Neural progenitor cell (in vitro differentiated cells): ENCODE measurements at regions not wholly inside any gene's neighbourhood (a gene's known extent, or its start where the extent isn't known, plus 50 kb on each side); places are given as distances from the start of the nearest gene placed in this dataset.

Experiments used
- EZH2 ChIP-seq: fragments of 200-600 bp; sonication (generic); IDR thresholded peaks from 2 replicates; pipeline ENCODE4 v1.6.1; 2017; ENCODE audit warnings: antibody characterized with exemption, mild to moderate bottlenecking, moderate library complexity
- TF ChIP-seq, protein P1 (sequence below): fragments of 200-600 bp; sonication (generic); IDR thresholded peaks from 2 replicates; pipeline ENCODE4 v1.5.1; 2017; ENCODE audit warnings: antibody characterized with exemption, mild to moderate bottlenecking

DNA sequence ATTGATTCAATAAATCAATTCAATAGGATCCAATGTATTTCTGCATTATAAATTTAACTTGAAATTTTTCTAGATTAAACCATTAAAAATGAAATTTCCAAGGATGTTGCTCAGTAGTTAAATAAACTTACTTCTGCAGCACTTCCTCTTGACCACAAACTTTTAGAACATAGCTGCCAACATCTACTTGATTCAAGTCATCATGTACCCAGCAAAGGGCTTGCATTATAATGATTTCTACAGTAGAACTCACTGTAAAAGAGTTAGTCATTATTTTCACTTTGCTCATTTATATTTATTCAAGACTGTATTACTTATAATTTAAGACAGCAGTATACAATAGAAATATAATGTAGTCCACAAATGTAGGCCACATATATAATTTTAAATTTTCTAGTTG lies 59.2 kb downstream of the PIK3C2A start:
- TF ChIP-seq EZH2 = no peak
- TF ChIP-seq, protein P1, sequence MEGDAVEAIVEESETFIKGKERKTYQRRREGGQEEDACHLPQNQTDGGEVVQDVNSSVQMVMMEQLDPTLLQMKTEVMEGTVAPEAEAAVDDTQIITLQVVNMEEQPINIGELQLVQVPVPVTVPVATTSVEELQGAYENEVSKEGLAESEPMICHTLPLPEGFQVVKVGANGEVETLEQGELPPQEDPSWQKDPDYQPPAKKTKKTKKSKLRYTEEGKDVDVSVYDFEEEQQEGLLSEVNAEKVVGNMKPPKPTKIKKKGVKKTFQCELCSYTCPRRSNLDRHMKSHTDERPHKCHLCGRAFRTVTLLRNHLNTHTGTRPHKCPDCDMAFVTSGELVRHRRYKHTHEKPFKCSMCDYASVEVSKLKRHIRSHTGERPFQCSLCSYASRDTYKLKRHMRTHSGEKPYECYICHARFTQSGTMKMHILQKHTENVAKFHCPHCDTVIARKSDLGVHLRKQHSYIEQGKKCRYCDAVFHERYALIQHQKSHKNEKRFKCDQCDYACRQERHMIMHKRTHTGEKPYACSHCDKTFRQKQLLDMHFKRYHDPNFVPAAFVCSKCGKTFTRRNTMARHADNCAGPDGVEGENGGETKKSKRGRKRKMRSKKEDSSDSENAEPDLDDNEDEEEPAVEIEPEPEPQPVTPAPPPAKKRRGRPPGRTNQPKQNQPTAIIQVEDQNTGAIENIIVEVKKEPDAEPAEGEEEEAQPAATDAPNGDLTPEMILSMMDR = no peak
